Amniotic epithelial cell (primary cell): ENCODE measurements at regions not wholly inside any gene's neighbourhood (a gene's known extent, or its start where the extent isn't known, plus 50 kb on each side); places are given as distances from the start of the nearest gene placed in this dataset.
"Not testable (repeated sequence)": the region's sequence is repeated elsewhere in the genome, so short reads cannot be mapped to it uniquely, and the experiment has no call there.

Experiments used
- DNase-seq: peaks from one replicate; pipeline ENCODE4 v3.0.0-alpha.2; 2010; ENCODE audit warnings: low read depth

- no peak for DNase-seq
Observed at GRCh38 chr10:63783882-63784281, 262.7 kb downstream of the REEP3 start.

DNA sequence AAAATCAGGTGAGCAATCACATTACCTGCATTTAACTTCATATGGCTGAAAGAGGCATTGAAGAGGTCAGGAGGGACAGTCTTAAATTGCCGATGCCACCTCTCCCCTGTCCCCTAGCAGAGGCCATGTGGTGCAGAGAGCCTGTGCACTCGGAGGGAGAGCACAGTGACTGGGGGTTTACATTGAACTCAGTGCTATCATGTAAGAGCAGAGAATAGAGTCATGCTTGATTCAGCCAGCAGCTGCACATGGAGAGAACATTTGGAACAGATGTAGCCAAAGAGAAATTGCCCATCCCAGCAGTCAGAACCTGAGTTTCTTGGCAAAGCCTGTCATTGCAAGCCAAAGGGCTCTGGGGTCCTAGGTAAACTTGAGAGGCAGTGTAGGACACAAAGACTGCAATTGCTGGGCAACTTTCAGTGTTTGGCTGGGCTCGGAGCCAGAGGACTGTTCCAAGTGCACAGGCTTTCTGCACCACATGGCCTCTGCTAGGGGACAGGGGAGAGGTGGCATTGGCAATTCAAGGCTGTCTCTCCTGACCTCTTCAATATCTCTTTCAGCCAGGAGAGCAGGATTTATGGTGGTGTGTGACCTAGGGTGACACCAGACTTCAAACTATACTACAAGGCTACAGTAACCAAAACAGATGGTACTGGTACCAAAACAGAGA lies 267.1 kb downstream of the REEP3 start:
- DNase-seq: no peak

- no peak for DNase-seq
Observed at GRCh38 chr10:63795094-63795860, 274.1 kb downstream of the REEP3 start.

- DNase-seq: peak; percentile 77
Observed at GRCh38 chr10:63798599-63799498, 277.6 kb downstream of the REEP3 start.

GRCh38 chr10:63799521-63800300 lies 278.5 kb downstream of the REEP3 start:
- DNase-seq: no peak

- DNase-seq: no peak
Observed at GRCh38 chr10:63801166-63801565, 280.0 kb downstream of the REEP3 start.

DNA sequence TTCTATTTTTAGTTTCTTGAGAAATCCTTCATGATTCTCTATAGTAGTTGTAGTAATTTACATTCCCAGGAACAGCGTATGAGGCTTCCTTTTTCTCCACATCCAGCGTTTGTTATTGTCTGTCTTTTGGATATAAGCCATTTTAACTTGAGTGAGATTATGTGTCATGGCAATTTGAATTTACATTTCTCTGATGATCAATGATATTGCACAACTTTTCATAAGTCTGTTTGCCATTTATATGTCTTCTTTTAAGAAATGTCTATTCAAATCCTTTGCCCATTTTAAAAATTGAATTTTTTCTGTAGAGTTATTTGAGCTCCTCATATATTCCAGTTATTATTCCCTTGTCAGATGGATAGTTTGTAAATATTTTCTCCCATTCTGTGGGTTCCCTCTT lies 285.1 kb downstream of the REEP3 start:
- no peak for DNase-seq

GRCh38 chr10:63812501-63812900 lies 291.3 kb downstream of the REEP3 start:
- no peak for DNase-seq

DNA sequence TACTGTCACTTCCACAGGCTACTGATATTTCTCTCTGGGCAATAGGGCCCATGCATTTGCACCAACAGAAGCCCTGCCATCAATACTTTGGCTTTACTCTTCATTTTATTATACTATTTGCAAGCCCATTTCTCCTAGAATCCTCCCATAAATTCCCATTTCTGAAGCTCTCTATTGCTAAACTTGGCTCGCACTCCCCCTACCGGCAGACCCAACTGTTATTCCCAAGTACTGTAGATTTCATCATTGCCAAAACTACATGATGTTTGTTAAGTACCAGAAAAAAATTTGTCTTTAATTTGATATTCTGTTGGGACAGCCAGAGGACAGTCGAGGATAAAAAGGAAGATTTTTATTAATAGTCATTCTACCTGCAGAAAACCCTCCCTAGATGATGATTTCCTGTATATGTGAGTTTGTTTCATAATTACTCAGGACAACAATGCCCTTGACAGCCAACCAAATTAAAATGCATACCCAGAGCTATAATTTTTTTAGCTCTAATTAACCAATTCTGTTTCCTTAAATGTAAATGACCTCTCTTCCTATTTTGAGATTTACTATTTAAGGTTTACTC lies 298.6 kb downstream of the REEP3 start:
- peak; percentile 65 for DNase-seq

GRCh38 chr10:63822496-63822895 lies 301.3 kb downstream of the REEP3 start:
- DNase-seq: no peak

- peak; percentile 5 for DNase-seq
Observed at GRCh38 chr10:63825111-63825510, 303.9 kb downstream of the REEP3 start.

- no peak for DNase-seq
Observed at GRCh38 chr10:63825766-63826165, 304.6 kb downstream of the REEP3 start.

DNA sequence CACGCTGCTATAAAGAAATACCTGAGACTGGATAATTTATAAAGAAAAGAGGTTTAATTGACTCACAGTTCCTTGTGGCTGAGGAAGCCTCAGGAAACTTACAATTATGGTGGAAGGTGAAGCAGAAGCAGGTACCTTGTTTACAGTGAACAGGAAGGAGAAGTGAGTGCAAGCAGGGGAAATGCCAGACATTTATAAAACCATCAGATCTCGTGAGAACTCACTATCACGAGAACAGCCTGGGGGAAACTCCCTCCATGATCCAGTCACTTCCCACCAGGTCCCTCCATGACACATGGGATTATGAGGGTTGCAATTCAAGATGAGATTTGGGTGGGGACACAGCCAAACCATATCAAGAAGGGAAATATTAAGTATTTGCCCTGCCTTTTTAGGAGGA lies 305.8 kb downstream of the REEP3 start:
- not testable (repeated sequence) for DNase-seq

DNA sequence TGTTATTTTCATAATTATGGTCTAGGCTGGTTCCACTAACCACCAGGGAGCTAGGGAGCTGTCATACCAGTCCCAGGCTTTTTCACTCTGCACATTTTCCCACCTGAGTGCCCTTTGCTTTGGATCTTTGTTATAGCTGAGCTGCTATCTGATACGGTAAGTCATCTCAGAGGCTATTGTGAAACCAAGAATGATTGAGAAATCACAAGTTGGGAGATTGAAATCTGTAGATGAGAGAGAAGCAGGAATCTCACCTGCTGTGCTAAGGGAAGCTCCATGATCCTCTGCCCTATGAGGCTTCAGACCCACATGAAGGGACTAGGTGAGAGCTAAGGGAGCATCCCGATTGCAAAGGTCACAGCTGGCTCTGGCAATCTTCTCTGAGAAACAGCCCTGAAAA lies 307.8 kb downstream of the REEP3 start:
- peak; percentile 49 for DNase-seq

GRCh38 chr10:63829573-63830149 lies 308.5 kb downstream of the REEP3 start:
- no peak for DNase-seq

GRCh38 chr10:63832686-63833085 lies 311.5 kb downstream of the REEP3 start:
- DNase-seq: no peak

- peak; percentile 1 for DNase-seq
Observed at GRCh38 chr10:63833411-63834060, 312.3 kb downstream of the REEP3 start.

DNA sequence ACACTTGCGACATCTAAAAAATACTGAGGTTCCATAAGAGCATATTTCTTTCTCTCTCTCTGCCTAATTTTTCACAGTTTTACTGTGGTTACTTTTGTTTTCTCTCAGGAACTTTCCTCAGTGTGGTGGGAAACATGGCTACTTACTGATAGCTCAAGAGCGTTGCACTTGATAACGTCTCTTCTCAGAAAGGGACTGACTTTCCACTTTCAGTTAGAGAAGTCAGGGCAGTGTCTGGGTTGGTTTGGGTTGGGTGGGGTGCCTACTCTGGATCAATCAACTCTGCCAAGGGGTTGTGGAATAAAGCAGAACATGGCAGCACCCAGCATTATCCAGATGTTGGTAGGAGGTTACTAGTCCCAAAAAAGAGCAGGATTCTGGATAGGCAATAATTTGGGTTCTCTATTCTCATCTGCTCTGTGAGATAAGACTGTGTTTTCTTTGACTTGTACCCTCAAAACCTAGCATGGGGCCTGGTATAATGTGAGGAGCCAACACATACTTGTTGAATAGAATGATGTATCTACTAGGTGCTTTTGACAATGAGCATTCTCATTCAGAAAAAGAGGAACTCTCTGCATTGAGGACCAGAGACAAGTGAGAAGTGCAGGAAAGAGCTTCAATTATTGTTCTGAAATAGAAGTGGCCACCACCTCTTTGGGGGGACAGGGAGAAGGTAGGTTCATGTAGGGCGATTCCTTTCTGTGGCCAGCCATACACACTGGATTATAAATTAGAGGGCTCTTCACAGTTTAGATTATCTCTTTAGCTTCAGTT lies 315.7 kb downstream of the REEP3 start:
- no peak for DNase-seq

DNA sequence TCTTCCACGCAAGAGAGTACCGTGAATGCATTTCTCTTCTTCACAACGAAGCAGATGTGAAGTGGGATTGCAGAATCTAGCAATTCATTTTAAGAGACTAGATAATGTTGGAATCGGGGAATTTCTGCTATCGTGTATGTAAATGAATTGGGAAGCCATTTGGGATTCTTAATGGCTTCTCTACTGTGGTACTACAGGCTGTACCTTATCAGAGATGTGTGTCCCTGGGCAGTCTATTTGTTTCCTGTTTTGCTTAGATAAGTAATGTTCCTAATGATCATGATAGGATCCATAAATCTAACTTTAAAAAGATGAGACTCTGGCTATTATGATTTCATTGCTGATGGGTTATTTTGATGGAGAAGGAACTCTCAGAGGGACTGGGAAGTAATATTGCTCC lies 320.6 kb downstream of the REEP3 start:
- no peak for DNase-seq

DNA sequence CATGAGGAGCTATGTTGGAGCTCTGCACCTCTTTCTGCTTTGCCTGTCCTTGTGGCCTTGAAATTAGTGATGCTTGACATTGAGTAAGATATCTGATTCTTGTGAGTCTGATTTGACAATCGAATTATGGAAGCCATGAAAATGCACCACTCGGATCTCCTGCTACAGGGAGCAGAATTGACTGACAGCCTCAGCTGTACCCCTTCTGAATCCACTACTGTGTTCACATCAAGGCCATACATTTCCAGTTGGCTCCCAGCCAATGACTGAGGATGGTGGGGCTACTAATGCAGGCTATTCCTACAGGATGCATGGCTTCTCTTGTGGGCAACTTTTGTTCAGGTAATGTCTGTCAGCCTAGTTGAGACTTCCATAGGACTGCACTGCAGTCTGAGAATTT lies 321.9 kb downstream of the REEP3 start:
- no peak for DNase-seq
